HCT116 (cell line): ENCODE measurements at regions not wholly inside any gene's neighbourhood (a gene's known extent, or its start where the extent isn't known, plus 50 kb on each side); places are given as distances from the start of the nearest gene placed in this dataset.

Experiments
- ATAC-seq: fragments of 200-7000 bp; cut with Tn5 transposase; 2 replicates; pipeline ENCODE4 v1.9.1; 2020; ENCODE audit warnings: mild to moderate bottlenecking, moderate library complexity
- BruUV-seq: library from RNA; stranded (reverse); fragments of 400-500 nt; replicated peaks from 2 replicates; lab custom pipeline; 2021; lab: Mats Ljungman, UMichigan
- CTCF ChIA-PET: fragments of 300-600 bp; sonication (Branson Sonifier 250); formaldehyde crosslinking; loops from one replicate; lab custom pipeline; 2021; ENCODE audit warnings: antibody characterized with exemption; lab: Charles Lee
- POLR2A ChIA-PET: fragments of 300-600, 350-600 bp; sonication (Branson Sonifier 250); formaldehyde crosslinking; loops from one replicate; lab custom pipeline; 2021; ENCODE audit warnings: antibody characterized with exemption; lab: Charles Lee
- RAD21 ChIA-PET, 2 experiments: fragments of 300-600 bp; sonication (Branson Sonifier 250); formaldehyde crosslinking; loops; one replicate each; lab custom pipeline; 2023; ENCODE audit warnings: low total read pairs in 2 of 2; ENCODE audit not compliant: uncharacterized antibody in 2 of 2, unreplicated experiment in 2 of 2, low non-redundant PET in 1 of 2; lab: Charles Lee
- DNase-seq: peaks from one replicate; pipeline ENCODE4 v3.0.0-alpha.2; 2010; ENCODE audit warnings: low read depth, low spot score
- H2AFZ ChIP-seq: fragments of 200-600 bp; shearing (Covaris generic), sonication (generic); 2 replicates; pipeline ENCODE4 v1.6.1; 2017; ENCODE audit warnings: low read depth, mixed run types, mixed read lengths, antibody characterized with exemption, low read length; ENCODE audit not compliant: poor library complexity, severe bottlenecking
- H3K27ac ChIP-seq: 2 replicates; pipeline ENCODE4 v1.5.1; 2012; ENCODE audit warnings: low read depth, low read length
- H3K27me3 ChIP-seq: fragments of 200-600 bp; sonication (generic); 2 replicates; pipeline ENCODE4 v1.6.1; 2016; ENCODE audit warnings: mixed run types, low read length, mixed read lengths; ENCODE audit not compliant: insufficient read depth
- H3K36me3 ChIP-seq, 2 experiments: fragments of 200-500 bp in 1 of 2; fragments of 200-600 bp in 1 of 2; sonication (Bioruptor generic) in 1 of 2; sonication (generic) in 1 of 2; 2 replicates each; pipeline versions ENCODE4 v1.5.1 to v1.6.1; 2014 to 2016; ENCODE audit warnings: low read length in 2 of 2, inconsistent platforms in 1 of 2, mixed read lengths in 1 of 2, mixed run types in 1 of 2; ENCODE audit not compliant: insufficient read depth in 2 of 2, control insufficient read depth in 1 of 2
- H3K4me1 ChIP-seq, 2 experiments: fragments of 200-600 bp in 1 of 2; sonication (generic) in 1 of 2; 2 replicates each; pipeline versions ENCODE4 v1.5.1 to v1.6.1; 2012 to 2017; ENCODE audit warnings: low read length in 2 of 2, inconsistent platforms in 1 of 2, mild to moderate bottlenecking in 1 of 2, mixed read lengths in 1 of 2, mixed run types in 1 of 2, moderate library complexity in 1 of 2; ENCODE audit not compliant: insufficient read depth in 2 of 2, control insufficient read depth in 1 of 2
- H3K4me2 ChIP-seq: fragments of 200-600 bp; sonication (generic); 2 replicates; pipeline ENCODE4 v1.6.1; 2017; ENCODE audit warnings: mixed run types, low read length, mixed read lengths
- H3K4me3 ChIP-seq, 2 experiments: fragments of 200-600 bp in 1 of 2; sonication (generic) in 1 of 2; replicated peaks in 1 of 2; 2 replicates each; pipeline ENCODE4 v1.5.1; 2011 to 2016; ENCODE audit warnings: low read length in 2 of 2, control low read depth in 1 of 2, low read depth in 1 of 2, mild to moderate bottlenecking in 1 of 2, mixed read lengths in 1 of 2, mixed run types in 1 of 2
- H3K79me2 ChIP-seq: fragments of 200-600 bp; sonication (generic); 2 replicates; pipeline ENCODE4 v1.6.1; 2017; ENCODE audit warnings: mild to moderate bottlenecking, mixed run types, low read length, moderate library complexity, mixed read lengths; ENCODE audit not compliant: insufficient read depth
- H3K9ac ChIP-seq: fragments of 200-600 bp; sonication (generic); 2 replicates; pipeline ENCODE4 v1.6.1; 2016; ENCODE audit warnings: low read length, mixed read lengths
- H3K9me2 ChIP-seq: fragments of 200-600 bp; sonication (generic), shearing (Covaris generic); 2 replicates; pipeline ENCODE4 v1.6.1; 2017; ENCODE audit warnings: mixed run types, mild to moderate bottlenecking, moderate library complexity; ENCODE audit not compliant: insufficient read depth
- H3K9me3 ChIP-seq, 2 experiments: fragments of 200-500 bp in 1 of 2; fragments of 200-600 bp in 1 of 2; sonication (Bioruptor generic) in 1 of 2; sonication (generic) in 1 of 2; 2 replicates each; pipeline ENCODE4 v1.6.1; 2014 to 2017; ENCODE audit warnings: low read length in 2 of 2, mixed read lengths in 2 of 2, inconsistent platforms in 1 of 2, low read depth in 1 of 2, mild to moderate bottlenecking in 1 of 2, mixed run types in 1 of 2, moderate library complexity in 1 of 2; ENCODE audit not compliant: control insufficient read depth in 1 of 2, insufficient read depth in 1 of 2
- H4K20me1 ChIP-seq: fragments of 200-600 bp; sonication (generic), shearing (Covaris generic); 2 replicates; pipeline ENCODE4 v1.6.1; 2017; ENCODE audit warnings: mixed run types, mild to moderate bottlenecking, moderate library complexity; ENCODE audit not compliant: insufficient read depth
- CBX3 ChIP-seq: IDR thresholded peaks from 2 replicates; pipeline ENCODE4 v1.6.1; 2012; ENCODE audit warnings: low read depth
- CEBPB ChIP-seq: IDR thresholded peaks from 2 replicates; pipeline ENCODE4 v1.6.1; 2012; ENCODE audit warnings: low read depth
- CTCF ChIP-seq, 3 experiments: fragments of 200-600 bp in 1 of 3; sonication (generic) in 1 of 3; IDR thresholded peaks in 2 of 3; conservative IDR thresholded peaks in 1 of 3; 2 replicates each; pipeline ENCODE4 v1.5.1; 2012 to 2017; ENCODE audit warnings: low read depth in 2 of 3, low read length in 2 of 3, antibody characterized with exemption in 1 of 3, borderline replicate concordance in 1 of 3, control low read depth in 1 of 3, mild to moderate bottlenecking in 1 of 3, mixed read lengths in 1 of 3, mixed run types in 1 of 3, moderate library complexity in 1 of 3; ENCODE audit not compliant: insufficient read depth in 1 of 3
- ELF1 ChIP-seq: IDR thresholded peaks from 2 replicates; pipeline ENCODE4 v1.6.1; 2012; ENCODE audit warnings: low read depth, borderline replicate concordance
- EZH2 ChIP-seq: fragments of 200-600 bp; sonication (generic); IDR thresholded peaks from 2 replicates; pipeline ENCODE4 v1.6.1; 2017; ENCODE audit warnings: antibody characterized with exemption, mixed run types
- EZH2phosphoT487 ChIP-seq: fragments of 200-600 bp; IDR thresholded peaks from 2 replicates; pipeline ENCODE4 v1.6.1; 2018; ENCODE audit warnings: antibody characterized with exemption, borderline replicate concordance
- FOSL1 ChIP-seq: IDR thresholded peaks from 2 replicates; pipeline ENCODE4 v1.6.1; 2012; ENCODE audit warnings: low read depth
- JUND ChIP-seq: IDR thresholded peaks from 2 replicates; pipeline ENCODE4 v1.6.1; 2012
- POLR2AphosphoS5 ChIP-seq: IDR thresholded peaks from 2 replicates; pipeline ENCODE4 v1.6.1; 2011; ENCODE audit warnings: mild to moderate bottlenecking, low read depth, low read length, moderate library complexity
- RAD21 ChIP-seq: IDR thresholded peaks from 2 replicates; pipeline ENCODE4 v1.6.1; 2012; ENCODE audit warnings: low read depth, mild to moderate bottlenecking
- SIN3A ChIP-seq: IDR thresholded peaks from 2 replicates; pipeline ENCODE4 v1.6.1; 2012; ENCODE audit warnings: low read depth
- SP1 ChIP-seq: IDR thresholded peaks from 2 replicates; pipeline ENCODE4 v1.6.1; 2012; ENCODE audit warnings: low read depth
- SRF ChIP-seq: IDR thresholded peaks from 2 replicates; pipeline ENCODE4 v1.6.1; 2012; ENCODE audit warnings: low read depth
- TCF7L2 ChIP-seq: IDR thresholded peaks from 2 replicates; pipeline ENCODE4 v1.7.0; 2011; ENCODE audit warnings: borderline replicate concordance, inconsistent platforms; ENCODE audit not compliant: insufficient read depth, insufficient read length; ENCODE audit errors: extremely low read depth
- YY1 ChIP-seq: IDR thresholded peaks from 2 replicates; pipeline ENCODE4 v1.6.1; 2011; ENCODE audit warnings: low read length, low read depth, moderate library complexity, mild to moderate bottlenecking; ENCODE audit not compliant: insufficient replicate concordance; ENCODE audit errors: extremely low read depth
- ZFX ChIP-seq: fragments of 450-650 bp; IDR thresholded peaks from 2 replicates; pipeline ENCODE4 v1.6.1; 2017
- ZNF274 ChIP-seq: fragments of 200-500 bp; sonication (Bioruptor generic); IDR thresholded peaks from 2 replicates; pipeline ENCODE4 v1.6.1; 2014; ENCODE audit warnings: mild to moderate bottlenecking, low read depth, low read length, inconsistent platforms
- intact Hi-C: fragments of 100-400 bp; cut with micrococcal nuclease; formaldehyde crosslinking; loops from 2 replicates; pipeline ENCODE4 v1.10.0; 2022
- TF ChIP-seq, protein P1 (sequence below): IDR thresholded peaks from 2 replicates; pipeline ENCODE4 v1.6.1; 2012
- TF ChIP-seq, protein P2 (sequence below): IDR thresholded peaks from 2 replicates; pipeline ENCODE4 v1.6.1; 2012
- TF ChIP-seq, protein P3 (sequence below): IDR thresholded peaks from 2 replicates; pipeline ENCODE4 v1.6.1; 2012; ENCODE audit warnings: low read depth

DNA sequence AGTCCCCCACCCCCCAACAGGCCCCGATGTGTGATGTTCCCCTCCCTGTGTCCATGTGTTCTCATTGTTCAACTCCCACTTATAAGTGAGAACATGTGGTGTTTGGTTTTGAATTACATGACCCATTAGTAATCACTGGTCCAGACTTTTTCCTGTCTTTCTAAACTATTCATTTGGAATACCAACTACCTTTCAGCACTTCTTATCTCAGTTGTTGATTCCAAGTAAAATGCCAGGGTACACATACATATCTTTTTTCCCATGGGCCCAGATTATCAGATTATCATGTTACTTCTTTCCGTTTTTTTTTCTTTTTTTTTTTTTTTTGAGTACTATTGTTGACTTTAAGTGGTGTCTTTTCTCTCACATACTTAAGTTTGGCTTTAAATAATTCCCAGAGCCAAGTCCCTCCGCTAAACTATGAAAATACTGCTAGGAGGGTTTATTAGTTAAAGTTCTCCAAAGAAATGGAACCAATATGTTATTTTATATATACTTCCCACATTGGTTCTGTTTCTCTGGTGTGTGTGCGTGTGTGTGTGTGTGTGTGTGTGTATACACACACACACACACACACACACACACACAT lies 389.3 kb downstream of the IRS1 start:
- no TSS peak for BruUV-seq
- Histone ChIP-seq H3K4me1 (peaks cover 27 to 64% of the 10 kb centered on the region in 2 experiments), H4K20me1 (no peaks in the 10 kb centered on the region), H2AFZ (no peak overlapping the region), H3K4me3 (no peak overlapping the region), H3K9me2 (no peaks in the 10 kb centered on the region), H3K9me3 (no peaks in the 10 kb centered on the region), H3K36me3 (peaks cover 0 to 13% of the 10 kb centered on the region in 2 experiments; a peak in 1 of 4 replicates), H3K4me2 (no peak overlapping the region), H3K27ac (peak overlapping the region; percentile 96), H3K79me2 (no peaks in the 10 kb centered on the region), H3K9ac (peak overlapping the region; percentile 53; the same call in 1 of the 2 replicates), H3K27me3 (no peaks in the 10 kb centered on the region)
- ATAC-seq = no peak
- TF ChIP-seq, protein P1, sequence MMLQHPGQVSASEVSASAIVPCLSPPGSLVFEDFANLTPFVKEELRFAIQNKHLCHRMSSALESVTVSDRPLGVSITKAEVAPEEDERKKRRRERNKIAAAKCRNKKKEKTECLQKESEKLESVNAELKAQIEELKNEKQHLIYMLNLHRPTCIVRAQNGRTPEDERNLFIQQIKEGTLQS = no peak
- TF ChIP-seq CEBPB (no peak), SIN3A (no peak), FOSL1 (no peak), CBX3 (no peak), JUND (no peak), SRF (no peak), EZH2phosphoT487 (no peak), YY1 (no peak), EZH2 (no peak), POLR2AphosphoS5 (no peak), TCF7L2 (no peak), ZFX (no peak), ZNF274 (no peak), CTCF (IDR thresholded peaks at IDR 0.05 in 2 of 3, conservative IDR thresholded peaks at IDR 0.05 in 1 of 3; ENCODE audit: borderline replicate concordance in 1 of 3, insufficient read depth in 1 of 3, low read depth in 2 of 3, low read length in 2 of 3) (no peak), RAD21 (no peak), ELF1 (no peak), SP1 (no peak)
- TF ChIP-seq, protein P2, sequence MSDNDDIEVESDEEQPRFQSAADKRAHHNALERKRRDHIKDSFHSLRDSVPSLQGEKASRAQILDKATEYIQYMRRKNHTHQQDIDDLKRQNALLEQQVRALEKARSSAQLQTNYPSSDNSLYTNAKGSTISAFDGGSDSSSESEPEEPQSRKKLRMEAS = no peak
- TF ChIP-seq, protein P3, sequence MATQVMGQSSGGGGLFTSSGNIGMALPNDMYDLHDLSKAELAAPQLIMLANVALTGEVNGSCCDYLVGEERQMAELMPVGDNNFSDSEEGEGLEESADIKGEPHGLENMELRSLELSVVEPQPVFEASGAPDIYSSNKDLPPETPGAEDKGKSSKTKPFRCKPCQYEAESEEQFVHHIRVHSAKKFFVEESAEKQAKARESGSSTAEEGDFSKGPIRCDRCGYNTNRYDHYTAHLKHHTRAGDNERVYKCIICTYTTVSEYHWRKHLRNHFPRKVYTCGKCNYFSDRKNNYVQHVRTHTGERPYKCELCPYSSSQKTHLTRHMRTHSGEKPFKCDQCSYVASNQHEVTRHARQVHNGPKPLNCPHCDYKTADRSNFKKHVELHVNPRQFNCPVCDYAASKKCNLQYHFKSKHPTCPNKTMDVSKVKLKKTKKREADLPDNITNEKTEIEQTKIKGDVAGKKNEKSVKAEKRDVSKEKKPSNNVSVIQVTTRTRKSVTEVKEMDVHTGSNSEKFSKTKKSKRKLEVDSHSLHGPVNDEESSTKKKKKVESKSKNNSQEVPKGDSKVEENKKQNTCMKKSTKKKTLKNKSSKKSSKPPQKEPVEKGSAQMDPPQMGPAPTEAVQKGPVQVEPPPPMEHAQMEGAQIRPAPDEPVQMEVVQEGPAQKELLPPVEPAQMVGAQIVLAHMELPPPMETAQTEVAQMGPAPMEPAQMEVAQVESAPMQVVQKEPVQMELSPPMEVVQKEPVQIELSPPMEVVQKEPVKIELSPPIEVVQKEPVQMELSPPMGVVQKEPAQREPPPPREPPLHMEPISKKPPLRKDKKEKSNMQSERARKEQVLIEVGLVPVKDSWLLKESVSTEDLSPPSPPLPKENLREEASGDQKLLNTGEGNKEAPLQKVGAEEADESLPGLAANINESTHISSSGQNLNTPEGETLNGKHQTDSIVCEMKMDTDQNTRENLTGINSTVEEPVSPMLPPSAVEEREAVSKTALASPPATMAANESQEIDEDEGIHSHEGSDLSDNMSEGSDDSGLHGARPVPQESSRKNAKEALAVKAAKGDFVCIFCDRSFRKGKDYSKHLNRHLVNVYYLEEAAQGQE = no peak
- intact Hi-C loops = loop anchor here (5.0 kb wide), 1 partner anchor 242 kb away; no protein-coding TSS in a partner anchor
- ChIA-PET RAD21 (no interaction called here), CTCF (no interaction called here), POLR2A (no interaction called here)
- DNase-seq = no peak
